ENCODE measurements at regions not wholly inside any gene's neighbourhood (a gene's known extent, or its start where the extent isn't known, plus 50 kb on each side); places are given as distances from the start of the nearest gene placed in this dataset.

GRCh38 chr6:165782134-165782533, 119.1 kb upstream of the PDE10A start (continued):
- no peak for TF ChIP-seq ZBTB49 (tag by site-specific recombination; IDR thresholded peaks at IDR 0.05; ENCODE audit: low read depth)
- no peak for TF ChIP-seq EGR2 (tag by site-specific recombination; IDR thresholded peaks at IDR 0.05; ENCODE audit: low read depth)
- TF ChIP-seq ZNF350 (tag by site-specific recombination; IDR thresholded peaks at IDR 0.05): no peak
- TF ChIP-seq ZNF658 (tag by site-specific recombination; IDR thresholded peaks at IDR 0.05): no peak
- no peak for TF ChIP-seq ZNF324 (tag by site-specific recombination; IDR thresholded peaks at IDR 0.05)
- 0 out of 2 replicates have a peak, but pooled peaks have one; percentile 21 for TF ChIP-seq ZNF692 (tag by site-specific recombination; IDR thresholded peaks at IDR 0.05)
- no peak for TF ChIP-seq ZNF776 (tag by site-specific recombination; IDR thresholded peaks at IDR 0.05; ENCODE audit: borderline replicate concordance)
- TF ChIP-seq FEZF1 (tag by site-specific recombination; IDR thresholded peaks at IDR 0.05): peak; percentile 50; the same call in 1 of the 2 replicates
- TF ChIP-seq KLF7 (tag by site-specific recombination; IDR thresholded peaks at IDR 0.05; ENCODE audit: borderline replicate concordance): no peak
- TF ChIP-seq GLI4 (tag by site-specific recombination; IDR thresholded peaks at IDR 0.05): no peak
- no peak for TF ChIP-seq ZNF645 (tag by site-specific recombination; IDR thresholded peaks at IDR 0.05)
- no peak for TF ChIP-seq ZNF23 (tag by site-specific recombination; IDR thresholded peaks at IDR 0.05; ENCODE audit: borderline replicate concordance)
- TF ChIP-seq ZNF513 (tag by site-specific recombination; IDR thresholded peaks at IDR 0.05): no peak
- TF ChIP-seq ZNF610 (tag by site-specific recombination; IDR thresholded peaks at IDR 0.05; ENCODE audit: borderline replicate concordance): no peak
- TF ChIP-seq ZNF239 (tag by site-specific recombination; IDR thresholded peaks at IDR 0.05): no peak
- peak; percentile 37 for TF ChIP-seq ZBTB17 (tag by site-specific recombination; IDR thresholded peaks at IDR 0.05)
- 0 out of 2 replicates have a peak, but pooled peaks have one; percentile 51 for TF ChIP-seq IKZF3 (tag by site-specific recombination; IDR thresholded peaks at IDR 0.05)
- TF ChIP-seq ZNF174 (tag by site-specific recombination; IDR thresholded peaks at IDR 0.05): no peak
- no peak for TF ChIP-seq ZNF48 (tag by site-specific recombination; IDR thresholded peaks at IDR 0.05)
- no peak for TF ChIP-seq KLF1 (tag by site-specific recombination; IDR thresholded peaks at IDR 0.05)
- TF ChIP-seq ZSCAN18 (tag by site-specific recombination; IDR thresholded peaks at IDR 0.05): no peak
- TF ChIP-seq AEBP2 (tag by site-specific recombination; IDR thresholded peaks at IDR 0.05; ENCODE audit: borderline replicate concordance): no peak
- peak; percentile 37; the same call in 1 of the 2 replicates for TF ChIP-seq ZBTB44 (tag by site-specific recombination; IDR thresholded peaks at IDR 0.05)
- no peak for TF ChIP-seq ZNF548 (tag by site-specific recombination; IDR thresholded peaks at IDR 0.05)
- TF ChIP-seq ZNF302 (tag by site-specific recombination; IDR thresholded peaks at IDR 0.05; ENCODE audit: low read depth): no peak
- TF ChIP-seq GLIS1 (tag by site-specific recombination; IDR thresholded peaks at IDR 0.05): no peak
- no peak for TF ChIP-seq ZNF248 (tag by site-specific recombination; IDR thresholded peaks at IDR 0.05)
- no peak for TF ChIP-seq ZNF2 (tag by site-specific recombination; IDR thresholded peaks at IDR 0.05)
- no peak for TF ChIP-seq ZNF785 (tag by site-specific recombination; IDR thresholded peaks at IDR 0.05)
- no peak for TF ChIP-seq ZBTB20 (tag by site-specific recombination; IDR thresholded peaks at IDR 0.05)
- 0 out of 2 replicates have a peak, but pooled peaks have one; percentile 6 for TF ChIP-seq GFI1B (tag by site-specific recombination; IDR thresholded peaks at IDR 0.05)

Data from HEK293 (cell line).